GM19463 (cell line): ENCODE measurements at regions not wholly inside any gene's neighbourhood (a gene's known extent, or its start where the extent isn't known, plus 50 kb on each side); places are given as distances from the start of the nearest gene placed in this dataset.
A peak's percentile ranks its signal among the peaks of the same experiment; 100 is the strongest.

ENCODE experiments used
- ATAC-seq: cut with Tn5 transposase; IDR thresholded peaks from one replicate; pipeline ENCODE4 v1.9.1; 2021; ENCODE audit warnings: mild to moderate bottlenecking, moderate library complexity; ENCODE audit not compliant: unreplicated experiment

GRCh38 chr6:149261364-149262040 lies 56.0 kb upstream of the TAB2 start:
- ATAC-seq = no peak

- no peak for ATAC-seq
Measured at GRCh38 chr6:149263321-149263720, 54.2 kb upstream of the TAB2 start.

GRCh38 chr6:149264629-149265028 lies 52.9 kb upstream of the TAB2 start:
- ATAC-seq = no peak

DNA sequence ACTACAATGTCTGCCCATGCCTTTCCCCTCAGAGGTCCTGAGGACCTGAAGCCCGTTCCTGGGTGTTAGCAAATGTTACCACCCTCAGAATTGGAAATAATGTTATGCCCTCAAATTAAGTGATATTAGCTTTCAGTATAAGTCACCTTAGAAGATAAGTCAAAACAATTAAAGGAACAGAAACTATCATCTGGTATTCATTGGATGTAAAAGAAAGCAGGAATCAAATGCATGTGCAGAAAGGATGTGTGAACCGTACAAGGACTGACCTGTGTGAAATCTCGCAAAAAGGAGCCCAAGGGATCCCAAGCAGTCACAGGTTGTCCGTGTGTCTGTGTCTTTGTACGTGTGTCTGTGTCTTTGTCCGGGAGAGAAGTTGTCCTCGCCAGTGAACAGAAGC lies 51.6 kb upstream of the TAB2 start:
- ATAC-seq = no peak

DNA sequence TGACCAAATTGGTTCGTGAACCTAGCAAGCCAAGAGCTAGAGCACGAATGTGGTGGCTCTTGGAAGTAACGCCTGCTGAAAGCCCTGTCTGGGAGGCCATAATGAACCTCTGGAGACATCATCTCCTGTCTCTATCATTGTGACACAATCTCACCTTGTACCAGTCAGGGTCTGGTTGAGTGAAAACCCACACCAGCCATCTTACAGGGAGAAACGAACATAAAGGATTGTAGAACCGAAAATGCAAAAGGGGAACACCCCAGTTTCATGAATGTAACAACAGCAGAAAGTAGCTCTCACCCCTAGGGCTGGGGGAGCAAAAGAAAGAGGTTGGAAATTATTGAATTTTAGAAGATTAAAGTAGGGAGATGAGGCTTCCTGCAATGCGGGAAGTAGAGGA lies 50.9 kb upstream of the TAB2 start:
- peak; percentile 83 for ATAC-seq

GRCh38 chr6:149267072-149267471 lies 50.4 kb upstream of the TAB2 start:
- ATAC-seq = no peak

DNA sequence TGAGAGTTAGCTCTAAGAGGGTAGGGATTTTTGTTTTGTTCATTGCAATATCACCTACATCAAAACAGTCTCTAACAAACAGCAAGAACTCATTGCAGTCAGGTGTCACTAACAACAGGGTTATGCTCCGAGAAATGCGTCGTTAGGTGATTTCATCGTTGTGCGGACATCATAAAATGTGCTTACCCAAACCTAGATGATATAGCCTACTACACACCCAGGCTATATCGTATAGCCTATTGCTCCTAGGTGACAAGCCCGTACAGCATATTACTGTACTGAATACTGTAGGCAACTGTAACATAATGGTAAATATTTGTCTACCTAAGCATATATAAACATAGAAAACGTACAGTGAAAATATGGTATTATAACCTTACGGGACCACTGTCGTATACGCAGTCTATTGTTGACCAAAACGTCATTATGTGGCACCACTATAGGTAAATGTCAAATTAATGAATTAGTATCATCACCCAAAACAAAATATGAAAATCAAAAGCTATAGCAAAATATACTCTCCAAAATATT lies 49.9 kb upstream of the TAB2 start:
- no peak for ATAC-seq
